ENCODE measurements at regions not wholly inside any gene's neighbourhood (a gene's known extent, or its start where the extent isn't known, plus 50 kb on each side); places are given as distances from the start of the nearest gene placed in this dataset.

- Histone ChIP-seq H3K27ac (ENCODE audit: control insufficient read depth, insufficient read depth, low read length) (peak overlapping the region; percentile 34), H3K9me1 (ENCODE audit: control insufficient read depth, extremely low read depth, insufficient read depth, low read length) (no peaks in the 10 kb centered on the region), H3K4me1 (ENCODE audit: control insufficient read depth, extremely low read depth, insufficient read depth, low read length) (peaks cover 29% of the 10 kb centered on the region), H3K9me3 (ENCODE audit: control insufficient read depth, low read depth, low read length) (no peaks in the 10 kb centered on the region), H2AFZ (ENCODE audit: control insufficient read depth, low read length) (peak overlapping the region; percentile 33), H3K4me3 (ENCODE audit: control insufficient read depth in 2 of 3, extremely low read depth in 1 of 3, insufficient read depth in 2 of 3, low read depth in 1 of 3, low read length in 3 of 3) (peak overlapping the region in 1 of 3 experiments; percentile 23), H3K9ac (ENCODE audit: control insufficient read depth, extremely low read depth, insufficient read depth, low read length) (no peak overlapping the region), H3K36me3 (ENCODE audit: control insufficient read depth in 2 of 2, extremely low read depth in 1 of 2, insufficient read depth in 2 of 2, low read length in 2 of 2) (no peaks in the 10 kb centered on the region), H3K4me2 (ENCODE audit: control insufficient read depth, extremely low read depth, insufficient read depth, low read depth, low read length) (peak overlapping the region; percentile 57), H4K20me1 (ENCODE audit: control insufficient read depth, extremely low read depth, insufficient read depth, low read length) (no peaks in the 10 kb centered on the region), H3K27me3 (ENCODE audit: control insufficient read depth, extremely low read depth, insufficient read depth, low read length) (no peaks in the 10 kb centered on the region), H3K79me2 (ENCODE audit: control insufficient read depth, insufficient read depth, low read length) (no peaks in the 10 kb centered on the region)
- TF ChIP-seq CTCF (optimal IDR thresholded peaks at IDR 0.05 in 1 of 3, IDR thresholded peaks at IDR 0.05 in 1 of 3, conservative IDR thresholded peaks at IDR 0.05 in 1 of 3; ENCODE audit: extremely low read depth in 1 of 3, insufficient read depth in 2 of 3, low read length in 3 of 3) (no peak), EZH2 (IDR thresholded peaks at IDR 0.05; ENCODE audit: low read length) (no peak)
- dilution Hi-C loops (cut with MboI; ENCODE audit: extremely low pct_ligation_motif_present, low sequenced_read_pairs), result no loop called here
- DNase-seq (ENCODE audit: low read depth, low spot score) (peak; percentile 48), FAIRE-seq (peak; percentile 74)
These were observed 266.8 kb downstream of the ADAMTS20 start for GRCh38 chr12:43285159-43285598.

GRCh38 chr12:43284486-43285158 lies 267.4 kb downstream of the ADAMTS20 start:
- no peaks in the 10 kb centered on the region for H3K9me3 ChIP-seq (ENCODE audit: control insufficient read depth, low read depth, low read length)
- H3K4me3 ChIP-seq (ENCODE audit: control insufficient read depth in 2 of 3, extremely low read depth in 1 of 3, insufficient read depth in 2 of 3, low read depth in 1 of 3, low read length in 3 of 3), result peak overlapping the region in 1 of 3 experiments; percentile 23
- H3K36me3 ChIP-seq (ENCODE audit: control insufficient read depth in 2 of 2, extremely low read depth in 1 of 2, insufficient read depth in 2 of 2, low read length in 2 of 2), result no peaks in the 10 kb centered on the region
- DNase-seq (ENCODE audit: low read depth, low spot score) (no peak), FAIRE-seq (no peak)
- H2AFZ ChIP-seq (ENCODE audit: control insufficient read depth, low read length), result no peak overlapping the region
- peaks cover 29% of the 10 kb centered on the region for H3K4me1 ChIP-seq (ENCODE audit: control insufficient read depth, extremely low read depth, insufficient read depth, low read length)
- H3K9me1 ChIP-seq (ENCODE audit: control insufficient read depth, extremely low read depth, insufficient read depth, low read length), result no peaks in the 10 kb centered on the region
- TF ChIP-seq CTCF (optimal IDR thresholded peaks at IDR 0.05 in 1 of 3, IDR thresholded peaks at IDR 0.05 in 1 of 3, conservative IDR thresholded peaks at IDR 0.05 in 1 of 3; ENCODE audit: extremely low read depth in 1 of 3, insufficient read depth in 2 of 3, low read length in 3 of 3), result no peak
- TF ChIP-seq EZH2 (IDR thresholded peaks at IDR 0.05; ENCODE audit: low read length), result no peak
- peak overlapping the region; percentile 57 for H3K4me2 ChIP-seq (ENCODE audit: control insufficient read depth, extremely low read depth, insufficient read depth, low read depth, low read length)
- H3K9ac ChIP-seq (ENCODE audit: control insufficient read depth, extremely low read depth, insufficient read depth, low read length), result no peak overlapping the region
- no peaks in the 10 kb centered on the region for H3K27me3 ChIP-seq (ENCODE audit: control insufficient read depth, extremely low read depth, insufficient read depth, low read length)
- no peaks in the 10 kb centered on the region for H4K20me1 ChIP-seq (ENCODE audit: control insufficient read depth, extremely low read depth, insufficient read depth, low read length)
- no peaks in the 10 kb centered on the region for H3K79me2 ChIP-seq (ENCODE audit: control insufficient read depth, insufficient read depth, low read length)
- dilution Hi-C loops (cut with MboI; ENCODE audit: extremely low pct_ligation_motif_present, low sequenced_read_pairs), result no loop called here
- H3K27ac ChIP-seq (ENCODE audit: control insufficient read depth, insufficient read depth, low read length), result peak overlapping the region; percentile 34

Measured in keratinocyte (primary cell).